ENCODE measurements at regions not wholly inside any gene's neighbourhood (a gene's known extent, or its start where the extent isn't known, plus 50 kb on each side); places are given as distances from the start of the nearest gene placed in this dataset.

DNA sequence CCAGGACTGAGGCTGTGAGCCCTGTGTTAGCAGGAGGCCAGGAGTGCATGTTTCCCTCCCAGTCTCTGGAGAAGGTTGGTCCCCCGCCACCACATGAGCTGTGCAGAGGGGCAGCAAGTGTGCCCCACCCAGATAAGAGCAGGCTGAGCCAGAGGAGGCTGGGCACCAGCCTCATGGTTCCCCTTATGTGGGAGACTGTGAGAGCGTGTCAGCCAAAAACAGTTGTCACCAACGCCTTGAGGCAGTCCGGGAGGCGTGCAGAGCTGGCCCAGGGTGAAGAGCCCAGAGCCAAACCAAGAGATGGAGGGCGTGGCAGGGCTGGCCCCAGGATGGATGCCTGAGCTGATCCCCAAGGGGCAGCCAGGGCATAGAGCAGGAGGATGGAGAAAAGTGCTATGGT, 128.7 kb upstream of the GLI2 start:
- no peak for DNase-seq (ENCODE audit: low read depth)

DNA sequence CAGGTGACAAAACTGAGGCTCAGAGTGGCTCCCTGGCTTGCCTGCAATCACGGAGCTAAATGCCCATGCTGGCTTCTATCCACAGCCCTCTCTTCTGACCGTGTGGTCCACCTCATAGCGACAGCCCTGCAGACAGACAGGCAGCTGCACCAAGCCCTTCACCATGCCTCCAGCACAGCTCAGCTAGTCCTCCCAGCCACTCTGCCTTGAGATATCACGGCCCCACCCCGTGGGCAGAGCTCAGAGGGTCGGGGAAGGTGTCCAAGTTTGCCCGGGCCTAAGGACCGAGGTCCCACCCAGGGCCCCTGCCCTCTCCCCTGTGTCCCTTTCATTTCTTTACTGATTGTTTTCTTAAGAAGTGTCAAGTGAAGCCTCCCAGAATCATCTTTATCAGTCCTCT, 128.2 kb upstream of the GLI2 start:
- DNase-seq (ENCODE audit: low read depth): no peak

DNA sequence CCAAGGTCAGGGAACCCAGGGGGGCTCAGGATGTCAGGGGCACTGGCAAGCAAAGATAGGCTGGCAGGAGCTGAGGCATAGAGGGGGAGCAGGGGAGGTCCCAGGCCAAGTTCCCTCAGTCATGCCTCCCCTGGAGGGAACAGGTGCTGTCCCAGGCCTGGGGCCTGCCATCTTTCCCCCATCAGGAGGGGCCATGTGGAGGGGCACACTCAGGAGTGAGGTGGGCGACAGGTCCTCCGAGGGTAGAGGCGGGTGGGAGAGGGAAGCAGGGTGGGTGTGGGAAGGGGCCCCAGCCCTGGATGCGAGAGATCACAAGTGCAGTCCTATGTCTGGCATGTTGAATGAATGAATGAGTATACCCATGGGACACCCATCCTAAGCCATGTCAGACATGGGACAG, 127.7 kb upstream of the GLI2 start:
- no peak for DNase-seq (ENCODE audit: low read depth)

DNA sequence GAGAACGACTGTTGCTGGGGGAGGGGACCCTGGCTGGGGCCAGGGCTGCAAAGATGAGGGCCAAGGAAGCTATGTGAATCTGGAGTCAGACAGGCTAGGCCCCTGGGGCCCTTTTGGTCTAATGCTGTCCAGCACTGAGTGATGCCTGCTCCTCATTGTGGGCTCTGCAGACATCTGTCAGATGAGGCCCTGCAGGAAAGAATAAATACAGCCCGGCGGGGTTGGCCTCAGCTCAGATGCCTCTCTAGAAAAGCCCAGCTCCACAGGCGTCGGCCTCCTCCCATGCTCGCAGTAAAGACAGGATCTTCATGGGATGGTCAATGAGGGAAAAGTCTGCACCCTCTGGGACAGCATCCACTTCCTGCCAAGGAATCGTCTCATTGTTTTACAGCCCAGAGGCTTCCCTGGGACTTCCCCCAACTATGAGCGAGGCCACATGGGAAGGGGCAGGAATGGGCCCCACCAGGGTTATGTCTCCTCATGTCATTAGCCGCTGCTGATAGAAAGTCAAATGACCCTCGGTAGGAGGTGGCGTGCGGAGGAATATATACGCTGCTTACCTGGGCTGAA, 125.8 kb upstream of the GLI2 start:
- no peak for DNase-seq (ENCODE audit: low read depth)

DNA sequence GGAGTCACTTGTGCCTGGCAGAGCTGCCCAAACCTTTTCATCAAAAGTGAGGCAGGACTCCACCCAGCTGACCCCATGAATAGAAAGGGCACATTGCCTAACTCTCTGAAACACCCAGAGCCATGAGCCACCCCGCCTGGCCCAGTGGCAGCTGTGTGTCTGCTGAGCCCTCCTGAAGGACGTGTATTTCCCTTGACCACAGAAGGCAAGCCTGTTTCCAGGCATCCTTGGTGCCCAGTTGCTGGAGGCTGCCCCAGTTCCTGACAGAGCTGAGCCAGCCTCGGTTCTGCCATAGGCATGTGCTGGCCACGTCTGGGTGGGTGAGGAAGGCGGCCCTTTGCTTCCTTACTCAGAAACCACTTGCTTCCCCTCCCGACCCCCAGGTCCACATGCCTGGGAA, 124.7 kb upstream of the GLI2 start:
- DNase-seq (ENCODE audit: low read depth): no peak

DNA sequence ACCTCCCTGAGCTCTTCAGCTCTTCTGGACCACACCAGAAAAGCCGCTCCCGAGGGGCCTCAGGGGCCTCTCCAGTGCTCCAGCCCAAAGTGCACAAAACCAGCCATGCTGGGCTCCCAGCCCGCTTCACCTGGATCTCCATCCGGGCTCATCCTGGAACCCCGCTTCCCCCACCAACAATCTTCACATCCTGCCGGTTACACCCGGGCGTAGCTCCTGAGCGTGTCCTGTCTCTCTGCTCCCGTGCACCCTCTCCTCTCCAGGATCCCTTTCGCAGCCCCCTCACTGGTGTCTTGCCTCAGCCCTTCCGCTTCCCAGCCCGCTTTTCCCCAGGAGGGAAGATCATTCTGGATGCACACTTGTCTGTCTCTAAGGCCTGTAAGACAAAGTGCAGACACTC, 123.7 kb upstream of the GLI2 start:
- no peak for DNase-seq (ENCODE audit: low read depth)

DNA sequence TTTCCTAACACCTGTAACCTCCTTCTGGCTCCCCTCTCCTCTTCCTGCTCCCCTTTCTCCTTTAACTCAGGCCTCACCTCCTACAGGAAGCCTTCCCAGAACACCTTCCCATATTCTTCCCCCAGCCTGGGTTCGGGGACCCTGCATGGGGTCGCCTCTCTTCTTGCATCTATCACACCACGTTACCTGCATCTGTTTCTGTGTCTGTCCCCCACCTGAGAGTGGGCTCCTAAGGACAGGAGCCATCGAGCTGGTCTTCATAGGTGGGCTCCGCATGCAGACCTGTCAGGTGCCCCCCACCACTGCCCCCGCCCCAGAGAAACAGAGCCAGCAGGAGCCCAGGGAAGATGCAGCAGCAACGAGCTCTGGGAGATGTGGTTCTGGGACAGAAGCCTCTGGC, 123.2 kb upstream of the GLI2 start:
- DNase-seq (ENCODE audit: low read depth): no peak

DNA sequence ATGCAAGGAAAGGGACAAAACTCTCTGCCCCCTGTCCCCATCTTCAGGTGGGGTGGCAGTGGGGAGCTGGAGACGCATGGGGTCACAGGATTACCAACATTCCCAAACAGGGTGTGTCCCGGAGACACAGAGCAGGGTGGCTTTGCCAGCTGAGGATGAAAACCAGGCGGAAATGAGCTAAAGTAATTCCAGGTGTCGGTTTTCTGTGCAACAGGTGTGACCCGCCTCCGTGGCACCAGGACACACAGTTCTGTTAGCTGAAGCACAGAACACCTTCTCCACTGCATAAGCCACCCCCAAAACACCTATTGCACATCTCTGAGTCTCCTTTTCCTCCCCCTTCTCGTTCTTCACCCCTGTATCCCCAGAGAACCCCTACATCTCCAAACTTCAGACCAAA, 122.7 kb upstream of the GLI2 start:
- no peak for DNase-seq (ENCODE audit: low read depth)

DNA sequence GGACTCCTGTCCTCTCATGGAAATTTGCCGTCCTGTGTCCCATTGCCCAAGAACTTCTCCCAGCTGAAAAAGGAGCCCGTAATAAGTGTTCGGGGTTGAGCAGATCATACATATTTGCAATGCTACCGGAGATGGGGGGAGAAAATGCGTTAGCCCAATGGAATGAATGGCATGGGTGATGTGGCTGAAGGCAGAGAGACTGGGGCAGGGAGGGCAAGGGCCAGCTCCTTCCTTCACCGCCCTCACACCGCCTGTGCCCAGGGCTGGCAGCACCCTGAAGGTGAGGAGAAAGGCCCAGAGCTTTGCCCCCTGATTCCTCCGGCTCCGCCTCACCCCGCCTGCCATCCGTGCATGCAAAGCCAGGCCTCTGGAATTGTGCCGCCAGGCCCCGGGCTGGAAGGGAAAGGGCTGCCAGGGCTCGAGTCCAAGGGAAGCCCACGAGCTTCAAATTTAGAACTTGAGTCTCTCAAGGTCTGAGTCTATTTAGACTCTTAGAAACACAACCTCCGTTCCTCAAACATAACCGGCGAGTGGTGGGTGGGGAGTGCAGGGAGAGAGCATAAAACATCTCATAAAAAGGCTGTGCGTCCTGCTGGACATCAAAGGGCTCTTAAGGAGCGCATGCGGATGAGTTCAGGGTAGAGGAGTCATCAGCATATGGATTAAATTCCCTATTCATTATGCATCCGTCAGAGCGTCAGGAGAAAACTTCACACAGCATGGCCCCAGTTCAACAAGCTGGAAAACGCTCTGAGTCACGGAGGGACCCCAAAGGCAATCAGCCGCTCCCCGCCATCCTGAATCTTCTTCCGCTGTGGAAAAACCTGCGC, 121.7 kb upstream of the GLI2 start:
- peak; percentile 84 for DNase-seq (ENCODE audit: low read depth)

DNA sequence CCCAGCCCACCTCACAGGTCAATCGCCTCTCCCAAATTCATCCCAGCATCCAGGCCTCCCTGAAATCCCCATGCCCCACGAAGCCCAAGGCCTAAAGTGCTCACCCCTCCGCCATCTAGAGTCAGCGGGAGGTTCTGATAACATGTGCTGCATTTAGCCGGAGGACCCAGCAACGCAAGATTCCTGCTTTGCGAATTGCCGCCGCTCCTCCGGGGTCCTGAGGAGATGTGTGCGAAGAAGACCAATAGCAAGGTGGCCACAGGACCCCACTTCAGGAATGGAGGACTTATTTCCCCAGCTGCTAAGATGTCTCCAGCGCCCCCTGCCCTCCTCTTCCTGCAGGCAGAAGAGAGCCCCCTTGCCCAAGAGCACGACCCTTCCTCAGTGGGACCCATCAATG, 120.8 kb upstream of the GLI2 start:
- DNase-seq (ENCODE audit: low read depth): no peak

DNA sequence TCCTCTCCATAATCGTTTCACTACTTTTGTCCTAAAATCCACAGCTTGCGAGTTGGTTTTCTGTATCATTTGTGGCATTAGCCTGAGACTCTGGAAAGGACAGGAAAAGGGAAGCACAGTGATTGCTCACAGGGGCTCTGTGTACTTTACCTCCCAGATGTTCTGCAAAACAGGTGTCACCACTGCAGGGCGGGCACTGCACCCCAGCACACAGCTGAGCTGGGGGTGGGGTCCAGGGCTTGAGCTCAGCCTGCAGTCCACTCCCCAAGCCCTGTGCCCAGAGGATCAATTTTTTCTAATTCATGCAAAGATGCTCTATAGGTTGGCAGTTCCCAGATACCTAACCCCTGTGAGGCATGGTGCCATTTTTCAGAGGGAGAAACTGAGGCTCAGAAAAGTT, 119.4 kb upstream of the GLI2 start:
- DNase-seq (ENCODE audit: low read depth): no peak

DNA sequence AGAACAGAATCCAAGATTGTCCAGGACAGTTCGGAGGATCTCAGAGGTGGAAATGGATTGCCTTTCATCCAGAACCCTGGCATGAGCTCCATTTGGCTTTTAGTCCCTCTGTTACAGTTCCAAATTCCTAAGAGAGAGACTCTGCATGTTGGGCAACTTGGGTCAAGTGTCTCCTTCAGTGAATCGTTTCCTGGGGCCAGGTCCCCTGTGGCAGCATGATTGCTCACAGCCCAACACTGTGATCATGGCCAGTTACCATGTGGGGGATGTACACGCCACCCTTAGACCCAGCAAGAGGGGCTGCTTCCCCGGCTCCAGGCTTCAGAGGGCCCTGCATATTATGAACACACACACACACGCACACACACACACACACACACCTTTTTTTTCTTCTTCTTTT, 118.6 kb upstream of the GLI2 start:
- no peak for DNase-seq (ENCODE audit: low read depth)

DNA sequence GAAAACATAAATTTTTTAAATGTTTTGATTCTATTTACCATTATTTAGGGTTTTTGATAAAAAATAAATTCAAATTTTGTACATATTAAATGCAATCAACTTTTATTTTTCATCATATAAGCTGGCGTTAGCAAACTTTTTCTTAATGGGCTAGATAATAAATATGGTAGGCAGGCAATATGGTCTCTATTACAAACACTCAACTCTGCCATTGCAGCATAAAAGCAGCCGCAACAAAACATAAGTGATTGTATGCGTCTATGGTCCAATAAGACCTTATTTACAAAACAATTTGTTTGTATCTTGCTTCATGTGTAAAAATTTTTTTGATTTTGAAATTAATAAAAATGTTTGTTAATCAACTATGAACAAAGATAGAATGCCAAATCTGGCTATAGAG, 116.8 kb upstream of the GLI2 start:
- DNase-seq (ENCODE audit: low read depth): no peak

DNA sequence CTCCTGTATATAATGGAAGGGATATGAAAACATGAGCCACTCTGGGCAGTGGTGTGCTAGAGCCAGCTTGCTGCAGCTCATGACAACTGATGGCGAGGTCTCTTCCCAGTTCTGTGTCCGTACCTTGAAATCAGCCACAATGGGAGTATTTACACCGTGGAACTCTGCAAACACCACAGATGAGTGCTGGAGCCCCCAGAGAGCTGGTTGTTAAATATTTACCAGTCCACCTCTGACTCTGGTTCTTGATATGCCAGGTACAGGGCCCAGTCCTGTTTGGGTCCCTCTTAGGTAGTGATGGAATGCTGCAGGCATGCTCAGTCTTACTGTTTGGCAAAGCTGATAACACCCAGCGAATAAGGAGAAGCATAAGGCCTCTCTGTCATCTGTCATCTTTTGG, 116.1 kb upstream of the GLI2 start:
- DNase-seq (ENCODE audit: low read depth): no peak

DNA sequence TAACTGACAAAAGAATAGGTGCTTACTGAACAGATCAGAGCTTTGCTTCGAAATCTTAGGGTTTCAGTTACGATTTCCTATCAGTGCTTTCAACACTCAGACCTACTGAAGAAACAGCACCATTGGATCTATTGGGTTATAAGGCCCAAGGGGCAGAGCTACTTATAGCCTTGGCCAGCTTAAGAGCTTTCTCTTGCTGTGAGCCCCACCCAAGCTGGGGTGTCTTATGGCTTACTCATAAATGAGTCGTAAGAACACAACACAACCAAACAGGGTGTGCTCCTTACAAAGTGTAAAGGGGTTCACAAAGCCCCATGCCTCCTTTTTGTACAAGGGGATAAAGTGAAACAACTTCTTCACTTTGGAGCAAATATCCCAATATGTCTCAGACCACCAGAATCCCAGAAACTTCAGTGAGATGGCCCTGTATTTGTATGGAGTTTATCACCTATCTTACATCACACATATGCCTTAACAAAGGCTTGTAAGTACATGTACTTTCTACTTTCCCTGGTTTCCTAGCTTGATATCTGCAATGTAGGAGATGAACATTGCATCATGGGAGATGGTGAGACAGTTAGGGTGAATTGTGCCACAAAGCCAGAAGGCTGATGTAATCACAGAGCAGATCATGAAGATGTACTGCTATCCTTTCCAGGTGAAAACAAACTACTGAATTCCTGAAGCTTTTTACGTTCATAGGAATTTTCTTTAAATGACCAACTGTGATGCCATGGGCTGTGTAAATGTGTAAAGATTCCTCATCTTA, 115.5 kb upstream of the GLI2 start:
- peak; percentile 21 for DNase-seq (ENCODE audit: low read depth)

DNA sequence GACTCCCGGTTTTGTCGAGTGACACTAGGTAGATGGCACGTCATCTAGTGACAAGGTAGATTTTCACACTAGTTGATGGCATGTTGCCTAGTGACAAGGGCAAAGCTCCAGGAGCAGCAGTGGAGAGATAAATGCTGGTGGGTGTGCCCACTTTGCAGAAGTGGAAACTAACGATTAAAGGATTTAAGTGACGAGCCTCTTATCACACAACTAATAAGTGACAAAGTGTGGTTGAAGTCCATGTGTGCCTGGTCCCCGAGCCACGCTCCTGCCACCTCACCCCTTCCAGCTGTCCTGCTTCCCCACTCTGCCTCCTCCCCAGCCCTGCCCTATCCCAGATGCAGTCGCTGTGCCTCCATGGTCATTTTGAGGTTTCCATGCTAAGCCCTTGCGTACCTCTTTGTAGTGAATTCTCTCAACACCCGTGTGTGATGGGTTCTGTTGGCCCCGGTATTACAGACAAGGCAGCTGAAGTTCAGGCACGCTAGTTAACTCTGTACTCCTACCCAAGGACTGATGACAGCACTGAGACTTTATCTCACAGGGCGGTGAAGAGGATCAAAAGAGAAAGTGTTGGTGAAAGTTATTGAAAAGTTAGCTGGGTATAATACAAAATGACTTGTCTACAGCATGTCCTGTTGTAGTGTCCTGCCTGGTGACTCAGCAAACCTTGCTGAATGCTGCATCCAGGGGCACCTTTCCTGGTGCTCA, 113.4 kb upstream of the GLI2 start:
- no peak for DNase-seq (ENCODE audit: low read depth)

DNA sequence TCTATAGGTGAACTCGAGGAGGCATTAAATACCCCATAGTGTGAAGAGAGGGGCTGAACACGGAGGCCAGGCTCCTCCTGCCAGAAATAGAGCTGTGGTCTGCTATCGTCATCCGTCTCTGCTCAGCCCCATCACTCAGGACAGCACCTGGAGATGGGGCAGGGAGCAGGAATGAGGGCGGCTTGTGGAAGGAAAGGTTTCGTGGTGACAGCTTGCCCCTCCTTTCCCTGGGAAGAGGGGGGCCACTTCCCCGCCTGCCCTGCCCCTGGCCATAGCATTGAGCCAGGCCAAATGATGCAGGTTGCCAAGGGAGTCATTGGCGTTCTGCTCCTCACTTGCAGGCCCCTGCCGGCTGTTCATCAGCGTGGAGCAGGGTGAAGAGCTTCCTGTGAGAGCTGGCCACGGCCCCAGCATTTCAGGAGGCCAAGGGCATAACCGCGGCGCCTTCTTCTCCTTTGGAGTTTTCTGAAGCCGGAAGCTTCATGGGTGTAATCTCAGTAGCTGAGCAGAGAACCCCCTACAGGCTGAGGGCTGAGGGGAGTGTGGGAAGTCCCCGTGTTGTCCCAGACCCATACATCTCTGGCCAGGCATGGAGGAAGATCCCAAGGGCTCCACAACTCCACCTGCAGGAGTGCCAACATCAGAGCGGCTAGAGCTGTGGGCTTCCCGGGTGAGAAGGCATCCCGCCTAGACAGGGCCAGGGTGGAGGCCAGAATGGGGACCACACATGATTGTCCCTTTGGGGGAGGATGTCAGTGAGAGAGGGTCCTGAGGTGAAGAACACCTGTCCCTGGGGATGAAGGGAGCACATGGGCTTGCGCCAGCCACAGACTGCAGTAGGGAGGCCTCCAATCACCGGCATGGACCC, 112.5 kb upstream of the GLI2 start:
- no peak for DNase-seq (ENCODE audit: low read depth)

DNA sequence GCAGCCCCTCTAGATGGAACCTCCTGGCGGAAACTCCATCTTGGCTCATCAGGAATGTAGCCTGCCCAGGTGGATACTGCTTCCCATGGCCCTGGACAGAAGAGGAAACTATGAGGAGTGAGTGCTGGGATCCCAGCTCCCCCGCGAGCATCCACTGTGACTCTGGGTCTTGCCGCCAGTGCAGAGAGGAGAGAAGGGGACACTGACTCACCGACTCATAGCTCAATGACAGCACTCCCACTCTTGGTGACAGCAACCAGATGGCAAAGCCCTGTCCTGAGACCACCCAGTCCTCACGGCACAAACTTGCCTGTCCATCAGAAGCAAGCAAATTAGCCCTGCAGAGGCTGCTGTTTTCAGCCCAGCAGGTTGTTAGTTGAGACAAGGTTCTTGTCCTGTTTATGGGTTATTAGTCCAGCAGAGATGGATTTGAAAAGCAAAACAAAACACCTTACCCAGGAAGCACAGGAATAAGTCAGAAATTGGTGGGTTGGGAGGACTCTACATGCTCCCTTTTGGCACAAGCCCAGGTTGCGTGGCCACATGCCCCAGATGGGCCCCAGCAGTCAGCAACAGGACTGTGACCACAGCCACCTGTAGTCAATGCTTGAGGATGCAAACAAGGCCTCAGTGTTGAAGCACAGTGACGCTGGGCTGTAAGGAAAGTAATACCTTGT, 111.5 kb upstream of the GLI2 start:
- DNase-seq (ENCODE audit: low read depth): no peak

DNA sequence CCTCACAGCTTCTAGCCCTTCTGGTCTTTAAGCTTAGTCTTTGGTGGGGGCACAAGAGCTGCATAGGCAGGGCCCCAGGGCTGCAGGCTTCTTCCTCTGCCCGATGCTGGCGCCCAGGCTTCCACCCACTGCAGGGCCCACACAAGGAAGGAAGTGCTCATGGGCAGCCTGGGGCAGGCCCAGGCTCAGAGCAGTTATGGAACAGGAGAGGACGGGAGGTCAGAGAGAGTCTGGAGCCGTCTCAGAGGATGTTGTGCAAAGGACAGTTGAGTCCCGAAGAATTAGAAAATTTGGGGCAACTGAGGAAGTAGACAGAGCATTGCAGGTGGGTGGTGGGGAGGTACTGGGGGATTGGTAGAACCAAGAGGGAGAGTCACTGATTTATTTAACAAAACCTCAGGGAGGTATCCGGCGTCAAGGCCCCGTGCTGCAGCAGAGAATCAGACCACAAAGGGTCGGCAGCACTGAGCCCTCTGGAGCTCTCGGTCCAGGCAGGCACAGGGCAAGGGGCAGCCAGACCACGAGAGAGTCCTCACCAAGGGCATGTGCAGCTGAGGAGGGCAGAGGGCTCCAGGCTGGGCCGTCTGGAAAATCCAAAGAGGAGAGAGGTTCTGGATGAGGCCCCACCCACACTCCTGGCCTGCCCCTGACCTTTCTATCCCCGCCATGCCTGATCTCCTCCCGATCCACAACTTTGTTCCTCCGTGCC, 110.8 kb upstream of the GLI2 start:
- DNase-seq (ENCODE audit: low read depth): no peak

DNA sequence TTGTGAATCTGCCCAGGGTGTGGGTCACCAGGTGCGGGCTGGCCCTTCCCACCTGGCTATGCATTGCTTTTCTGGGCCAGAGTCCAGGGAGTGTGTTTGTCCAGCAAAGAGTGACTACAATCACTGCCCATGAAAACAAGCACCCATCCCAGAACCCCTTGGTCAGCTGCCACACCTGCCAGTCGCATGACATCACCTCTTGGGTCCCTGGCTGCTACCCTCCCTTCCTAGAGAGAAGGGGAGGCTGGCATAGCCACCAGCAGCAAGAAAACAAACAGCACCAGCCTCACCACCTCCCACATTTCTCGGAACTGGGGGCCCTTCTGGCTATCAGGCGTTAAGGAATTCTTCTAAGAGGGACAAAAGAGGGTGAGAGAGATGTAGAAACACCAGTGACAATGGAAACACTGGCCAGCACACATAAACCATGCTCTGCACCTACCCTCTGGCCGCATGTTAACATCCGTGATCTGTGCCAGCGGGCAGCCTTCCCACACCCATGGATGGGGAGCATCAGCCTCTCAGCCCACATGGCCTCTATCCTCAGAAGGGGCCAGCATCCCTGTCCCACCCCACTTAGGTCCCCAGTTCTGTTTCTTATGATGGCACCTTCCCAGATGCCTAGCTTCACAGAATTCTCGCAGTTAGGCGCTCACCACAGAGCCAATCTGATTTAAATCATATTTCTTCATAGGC, 109.7 kb upstream of the GLI2 start:
- DNase-seq (ENCODE audit: low read depth): peak; percentile 25
